Esophagus squamous epithelium (tissue), 5 donors: ENCODE measurements at regions not wholly inside any gene's neighbourhood (a gene's known extent, or its start where the extent isn't known, plus 50 kb on each side); places are given as distances from the start of the nearest gene placed in this dataset.

Experiments
- DNase-seq: peaks from one replicate; lab custom pipeline; 2025; lab: John Stamatoyannopoulos, UW
- H3K27ac ChIP-seq, 4 donors: fragments of 200-600 bp; sonication (generic); one replicate each; pipeline ENCODE4 v1.5.1; 2016 to 2019; ENCODE audit warnings: mild to moderate bottlenecking in 1 of 4
- H3K27me3 ChIP-seq, 4 donors: fragments of 200-600 bp; sonication (generic); 1 replicate in 3 of 4; 2 replicates in 1 of 4; pipeline versions ENCODE4 v1.5.1 to v1.6.0; 2017 to 2021; ENCODE audit warnings: antibody characterized with exemption in 1 of 4
- H3K36me3 ChIP-seq, 3 donors: fragments of 200-600 bp; sonication (generic); one replicate each; pipeline ENCODE4 v1.5.1; 2016 to 2019
- H3K4me1 ChIP-seq, 3 donors: fragments of 200-600 bp; sonication (generic); one replicate each; pipeline ENCODE4 v1.5.1; 2017 to 2019
- H3K4me3 ChIP-seq, 4 donors: fragments of 200-600 bp; sonication (generic); 1 replicate in 3 of 4; 2 replicates in 1 of 4; pipeline ENCODE4 v1.5.1; 2016 to 2019; ENCODE audit warnings: mild to moderate bottlenecking in 2 of 4, moderate library complexity in 1 of 4
- H3K9me3 ChIP-seq, 3 donors: fragments of 200-600 bp; sonication (generic); one replicate each; pipeline ENCODE4 v1.5.1; 2016 to 2019
- CTCF ChIP-seq, 6 experiments: fragments of 450-650 bp in 4 of 6; fragments of 200-600 bp in 2 of 6; sonication (generic) in 2 of 6; IDR thresholded peaks; one replicate each; pipeline ENCODE4 v1.5.1; 2016 to 2019; ENCODE audit warnings: antibody characterized with exemption in 6 of 6, mild to moderate bottlenecking in 4 of 6, moderate library complexity in 4 of 6
- POLR2A ChIP-seq, 4 donors: fragments of 450-650 bp; IDR thresholded peaks; one replicate each; pipeline ENCODE4 v1.6.1; 2017; ENCODE audit warnings: antibody characterized with exemption in 4 of 4, mild to moderate bottlenecking in 4 of 4, moderate library complexity in 3 of 4
- WGBS, 2 donors: methylation state at CpG; one replicate each; pipeline ENCODE4 v1.1.5; 2018; 5-methylcytosine and 5-hydroxymethylcytosine counted together
- intact Hi-C: fragments of 100-400 bp; cut with DNase I; formaldehyde crosslinking; loops from one replicate; pipeline ENCODE4 v1.15.0; 2022
- donor health status: DM: yes; HTN: yes; CAD: no.

- no peak for TF ChIP-seq POLR2A (IDR thresholded peaks at IDR 0.05)
- TF ChIP-seq CTCF (IDR thresholded peaks at IDR 0.05), result no peak
- no peak overlapping the region for H3K4me3 ChIP-seq
- DNase-seq, result no peak
- 36 to 76% methylated on average over 1 of the region's 1 CpG for WGBS, 2 donors
- intact Hi-C loops, result no loop called here
- no peaks in the 10 kb centered on the region for H3K9me3 ChIP-seq
- H3K27ac ChIP-seq, result no peak overlapping the region
- no peaks in the 10 kb centered on the region for H3K36me3 ChIP-seq
- H3K4me1 ChIP-seq, result peaks cover 0 to 27% (median 6%) of the 10 kb centered on the region in 3 donors
- H3K27me3 ChIP-seq, result no peaks in the 10 kb centered on the region
Measured at GRCh38 chr9:115202181-115202580, 84.2 kb upstream of the TNC start.

GRCh38 chr9:115202960-115203751, 85.2 kb upstream of the TNC start:
- no peak for DNase-seq
- H3K27ac ChIP-seq, result no peak overlapping the region
- intact Hi-C loops, result no loop called here
- H3K4me3 ChIP-seq, result no peak overlapping the region
- 40 to 76% methylated on average over 1 to 2 of the region's 2 CpGs for WGBS, 2 donors
- H3K4me1 ChIP-seq, result peaks cover 0 to 27% (median 3%) of the 10 kb centered on the region in 3 donors
- no peaks in the 10 kb centered on the region for H3K9me3 ChIP-seq
- TF ChIP-seq CTCF (IDR thresholded peaks at IDR 0.05), result no peak
- no peak for TF ChIP-seq POLR2A (IDR thresholded peaks at IDR 0.05)
- H3K36me3 ChIP-seq, result no peaks in the 10 kb centered on the region
- H3K27me3 ChIP-seq, result no peaks in the 10 kb centered on the region

- DNase-seq, result no peak
- no peak overlapping the region for H3K4me3 ChIP-seq
- no peaks in the 10 kb centered on the region for H3K36me3 ChIP-seq
- 13 to 21% methylated on average over 1 of the region's 1 CpG for WGBS, 2 donors
- TF ChIP-seq POLR2A (IDR thresholded peaks at IDR 0.05) (no peak), CTCF (IDR thresholded peaks at IDR 0.05) (no peak)
- H3K4me1 ChIP-seq, result peaks cover 0 to 27% (median 3%) of the 10 kb centered on the region in 3 donors
- H3K27ac ChIP-seq, result no peak overlapping the region
- intact Hi-C loops, result no loop called here
- H3K9me3 ChIP-seq, result no peaks in the 10 kb centered on the region
- H3K27me3 ChIP-seq, result no peaks in the 10 kb centered on the region
Measured at GRCh38 chr9:115204904-115205453, 87.0 kb upstream of the TNC start.

GRCh38 chr9:115207003-115207836, 89.3 kb upstream of the TNC start:
- H3K36me3 ChIP-seq, result no peaks in the 10 kb centered on the region
- TF ChIP-seq CTCF (IDR thresholded peaks at IDR 0.05), result no peak
- no peak for TF ChIP-seq POLR2A (IDR thresholded peaks at IDR 0.05)
- no peaks in the 10 kb centered on the region for H3K9me3 ChIP-seq
- H3K27me3 ChIP-seq, result no peaks in the 10 kb centered on the region
- intact Hi-C loops, result no loop called here
- no peak for DNase-seq
- no peak overlapping the region for H3K27ac ChIP-seq
- WGBS, 2 donors, result 40 to 56% methylated on average over 3 of the region's 3 CpGs
- H3K4me1 ChIP-seq, result peaks cover 0 to 26% (median 0%) of the 10 kb centered on the region in 3 donors
- no peak overlapping the region for H3K4me3 ChIP-seq

GRCh38 chr9:115208501-115208900, 90.5 kb upstream of the TNC start:
- intact Hi-C loops, result no loop called here
- TF ChIP-seq POLR2A (IDR thresholded peaks at IDR 0.05) (no peak), CTCF (IDR thresholded peaks at IDR 0.05) (no peak)
- DNase-seq, result no peak
- Histone ChIP-seq H3K36me3 (no peaks in the 10 kb centered on the region), H3K4me1 (peaks cover 0 to 21% (median 0%) of the 10 kb centered on the region in 3 donors), H3K27ac (no peak overlapping the region), H3K27me3 (no peaks in the 10 kb centered on the region), H3K4me3 (no peak overlapping the region), H3K9me3 (no peaks in the 10 kb centered on the region)
